ENCODE measurements at regions not wholly inside any gene's neighbourhood (a gene's known extent, or its start where the extent isn't known, plus 50 kb on each side); places are given as distances from the start of the nearest gene placed in this dataset.
"Not testable (repeated sequence)": the region's sequence is repeated elsewhere in the genome, so short reads cannot be mapped to it uniquely, and the experiment has no call there.

- no peak for TF ChIP-seq CTCF (IDR thresholded peaks at IDR 0.05; ENCODE audit: control extremely low read depth, extremely low read depth, low read depth, missing control alignments)
- ChIA-PET CTCF (no interaction called here), POLR2A (no interaction called here)
- DNase-seq (ENCODE audit: extremely low spot score): no peak
Measured at GRCh38 chr10:27312854-27313253, 72.3 kb upstream of the ACBD5 start.

DNA sequence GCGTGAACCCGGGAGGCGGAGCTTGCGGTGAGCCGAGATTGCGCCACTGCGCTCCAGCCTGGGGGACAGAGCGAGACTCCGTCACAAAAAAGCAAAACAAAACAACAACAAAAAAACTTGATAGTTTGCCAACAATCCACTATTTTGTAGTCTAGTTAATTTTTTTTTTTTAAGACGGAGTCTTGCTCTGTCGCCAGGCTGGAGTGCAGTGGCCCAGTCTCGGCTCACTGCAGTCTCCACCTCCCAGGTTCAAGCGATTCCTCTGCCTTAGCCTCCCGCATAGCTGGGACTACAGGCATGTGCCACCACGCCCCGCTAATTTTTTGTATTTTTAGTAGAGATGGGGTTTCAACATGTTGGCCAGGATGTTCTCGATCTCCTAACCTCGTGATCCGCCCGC, 71.2 kb upstream of the ACBD5 start:
- CTCF ChIA-PET; DNase-seq (ENCODE audit: extremely low spot score); POLR2A ChIA-PET: not testable (repeated sequence)

- POLR2A ChIA-PET; DNase-seq (ENCODE audit: extremely low spot score); CTCF ChIA-PET: not testable (repeated sequence)
Measured at GRCh38 chr10:27298522-27298850, 57.9 kb upstream of the ACBD5 start.

DNA sequence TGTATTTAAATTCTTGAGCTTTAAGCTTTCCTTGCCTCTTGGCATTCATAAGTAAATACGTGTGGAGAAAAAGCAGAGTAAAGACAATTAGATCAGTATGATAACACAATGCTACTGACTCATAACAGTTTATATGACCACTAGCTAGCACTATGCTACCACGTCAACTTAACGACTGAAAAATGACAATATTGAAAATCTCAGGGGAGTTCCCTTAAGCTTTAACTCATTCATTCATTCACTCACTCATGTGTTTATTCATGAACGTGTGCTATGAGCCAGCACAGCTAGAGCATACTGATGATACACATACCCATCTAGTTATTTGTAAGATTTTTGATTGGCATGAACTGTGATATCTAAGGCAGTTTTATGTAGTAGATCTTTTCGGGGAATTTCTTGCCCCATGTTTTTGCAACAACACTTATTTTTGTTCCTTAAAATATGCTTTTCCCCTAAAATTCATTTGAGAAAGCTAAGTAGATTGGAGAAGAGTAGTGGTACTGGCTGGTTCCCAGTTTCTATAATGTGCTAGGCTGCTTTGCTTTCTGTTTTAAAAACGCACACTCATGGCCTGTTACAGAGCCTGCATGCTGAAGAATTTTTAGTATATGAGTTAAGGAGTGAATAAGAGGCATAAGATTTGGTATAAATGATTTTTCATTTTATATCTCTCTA, 57.4 kb upstream of the ACBD5 start:
- no peak for TF ChIP-seq CTCF (IDR thresholded peaks at IDR 0.05; ENCODE audit: control extremely low read depth, extremely low read depth, low read depth, missing control alignments)
- ChIA-PET CTCF (no interaction called here), POLR2A (no interaction called here)

DNA sequence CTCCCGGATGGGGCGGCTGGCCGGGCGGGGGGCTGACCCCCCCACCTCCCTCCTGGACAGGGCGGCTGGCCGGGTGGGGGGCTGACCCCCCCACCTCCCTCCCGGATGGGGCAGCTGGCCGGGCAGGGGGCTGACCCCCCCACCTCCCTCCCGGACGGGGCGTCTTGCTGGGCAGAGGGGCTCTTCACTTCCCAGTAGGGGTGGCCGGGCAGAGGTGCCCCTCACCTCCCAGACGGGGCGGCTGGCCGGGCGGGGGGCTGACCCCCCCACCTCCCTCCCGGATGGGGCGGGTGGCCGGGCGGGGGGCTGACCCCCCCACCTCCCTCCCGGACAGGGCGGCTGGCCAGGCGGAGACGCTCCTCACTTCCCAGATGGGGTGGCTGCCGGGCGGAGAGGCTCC, 55.7 kb upstream of the ACBD5 start:
- CTCF ChIA-PET, POLR2A ChIA-PET: not testable (repeated sequence)

More for the DNA sequence above, 57.4 kb upstream of the ACBD5 start:
- no peak for DNase-seq (ENCODE audit: extremely low spot score)

DNA sequence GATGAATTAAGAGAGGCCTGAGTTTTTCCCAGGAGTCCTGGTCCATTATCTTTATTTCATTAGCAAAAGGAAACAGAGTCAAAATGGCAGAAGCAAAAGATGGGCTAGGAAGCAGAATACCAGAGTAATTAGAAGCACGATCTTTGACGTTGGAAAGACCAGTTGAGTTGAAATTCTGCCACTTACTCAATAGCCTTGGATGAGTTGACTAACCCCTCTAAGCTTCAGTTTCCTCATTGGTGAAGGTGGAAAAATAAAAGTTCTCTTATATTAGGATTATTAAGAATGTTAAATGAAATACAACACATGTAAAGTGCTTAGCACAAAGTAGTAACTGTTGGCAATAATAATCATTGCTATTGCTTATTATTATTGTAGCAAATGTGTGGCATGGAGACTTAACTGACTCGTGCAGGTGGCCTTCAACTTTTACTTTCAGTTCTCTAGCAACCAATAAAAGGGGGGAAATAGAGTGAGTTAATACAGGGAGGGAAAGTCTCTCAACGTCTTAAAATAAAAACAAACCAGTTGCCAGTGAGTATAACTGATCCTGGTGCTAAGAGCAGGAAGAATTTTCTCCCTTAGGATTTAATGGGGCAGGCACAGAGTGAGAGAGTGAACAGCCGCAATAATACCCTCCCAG, 50.8 kb upstream of the ACBD5 start:
- POLR2A ChIA-PET; DNase-seq (ENCODE audit: extremely low spot score); CTCF ChIA-PET: not testable (repeated sequence)

More for the DNA sequence above, 55.7 kb upstream of the ACBD5 start:
- not testable (repeated sequence) for DNase-seq (ENCODE audit: extremely low spot score)

All from GM10248 (cell line).